GM18519 (cell line): ENCODE measurements at regions not wholly inside any gene's neighbourhood (a gene's known extent, or its start where the extent isn't known, plus 50 kb on each side); places are given as distances from the start of the nearest gene placed in this dataset.

Experiments used
- ATAC-seq: cut with Tn5 transposase; IDR thresholded peaks from one replicate; pipeline ENCODE4 v1.9.1; 2021; ENCODE audit warnings: mild to moderate bottlenecking, moderate library complexity; ENCODE audit not compliant: unreplicated experiment, low FRiP score

DNA sequence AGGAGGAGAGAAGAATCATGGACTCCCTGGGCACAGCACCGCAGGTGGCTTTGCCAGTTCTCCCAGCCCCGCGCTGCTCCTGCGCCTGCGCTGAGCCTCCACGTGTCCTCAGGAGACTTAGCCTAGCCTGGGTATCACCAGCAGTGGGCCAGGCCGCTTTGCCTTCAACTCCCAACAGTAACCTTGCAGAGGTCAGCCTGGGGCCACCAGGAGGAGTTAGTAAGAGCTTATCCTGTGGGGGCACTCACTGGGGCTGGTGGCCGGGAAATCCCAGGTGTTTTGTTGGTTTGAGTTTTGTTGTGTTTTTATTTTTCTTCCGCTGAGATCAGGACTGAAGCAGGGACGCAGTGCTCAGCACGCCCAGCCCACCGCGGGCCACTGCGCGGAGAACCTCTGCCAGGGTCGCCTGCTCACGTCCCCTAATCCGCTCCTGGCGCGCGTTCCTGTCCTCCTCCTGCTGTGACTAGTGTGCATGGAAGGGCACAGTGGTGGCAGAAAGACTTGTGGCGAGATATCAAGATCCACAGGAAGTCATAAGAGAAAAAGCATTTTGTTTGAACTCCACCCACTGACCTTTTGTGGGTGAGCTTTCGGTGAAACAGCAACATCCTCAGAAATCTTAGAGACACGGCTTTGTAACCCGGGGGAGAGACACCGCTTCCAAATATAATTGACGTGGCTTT lies 207.4 kb upstream of the RFC3 start:
- no peak for ATAC-seq

DNA sequence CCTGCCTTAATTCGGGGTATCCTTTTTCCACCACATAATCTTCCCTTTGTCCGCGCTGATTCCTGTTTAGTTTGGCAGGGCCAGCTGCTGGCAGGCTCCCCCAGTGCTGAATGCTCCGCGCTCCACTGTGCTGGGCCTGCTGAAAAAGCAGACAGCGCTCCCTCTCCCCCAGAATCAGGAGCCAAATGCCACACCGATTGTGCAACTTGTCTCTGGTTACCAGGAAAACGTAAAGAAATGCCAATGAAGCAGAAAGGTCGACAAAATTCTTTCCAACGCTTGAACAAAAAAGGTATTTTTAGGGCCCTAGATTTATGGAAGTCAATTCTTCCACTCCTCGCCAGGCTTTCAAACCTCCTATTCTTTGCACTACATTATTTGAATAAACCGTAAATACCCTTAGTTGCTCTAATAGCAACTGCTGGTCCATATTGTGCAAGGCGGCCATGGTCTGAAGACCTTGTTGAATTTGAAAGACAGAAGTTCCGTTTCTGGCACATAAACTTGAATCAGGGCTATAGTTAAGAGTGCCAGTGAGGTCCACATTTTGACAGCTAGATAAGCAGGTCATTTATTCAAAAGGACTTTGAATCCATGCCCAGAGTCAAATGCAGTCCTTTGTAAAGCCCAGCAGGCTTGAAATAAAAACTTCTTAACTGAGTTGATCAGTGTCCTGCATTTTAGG lies 206.7 kb upstream of the RFC3 start:
- no peak for ATAC-seq

DNA sequence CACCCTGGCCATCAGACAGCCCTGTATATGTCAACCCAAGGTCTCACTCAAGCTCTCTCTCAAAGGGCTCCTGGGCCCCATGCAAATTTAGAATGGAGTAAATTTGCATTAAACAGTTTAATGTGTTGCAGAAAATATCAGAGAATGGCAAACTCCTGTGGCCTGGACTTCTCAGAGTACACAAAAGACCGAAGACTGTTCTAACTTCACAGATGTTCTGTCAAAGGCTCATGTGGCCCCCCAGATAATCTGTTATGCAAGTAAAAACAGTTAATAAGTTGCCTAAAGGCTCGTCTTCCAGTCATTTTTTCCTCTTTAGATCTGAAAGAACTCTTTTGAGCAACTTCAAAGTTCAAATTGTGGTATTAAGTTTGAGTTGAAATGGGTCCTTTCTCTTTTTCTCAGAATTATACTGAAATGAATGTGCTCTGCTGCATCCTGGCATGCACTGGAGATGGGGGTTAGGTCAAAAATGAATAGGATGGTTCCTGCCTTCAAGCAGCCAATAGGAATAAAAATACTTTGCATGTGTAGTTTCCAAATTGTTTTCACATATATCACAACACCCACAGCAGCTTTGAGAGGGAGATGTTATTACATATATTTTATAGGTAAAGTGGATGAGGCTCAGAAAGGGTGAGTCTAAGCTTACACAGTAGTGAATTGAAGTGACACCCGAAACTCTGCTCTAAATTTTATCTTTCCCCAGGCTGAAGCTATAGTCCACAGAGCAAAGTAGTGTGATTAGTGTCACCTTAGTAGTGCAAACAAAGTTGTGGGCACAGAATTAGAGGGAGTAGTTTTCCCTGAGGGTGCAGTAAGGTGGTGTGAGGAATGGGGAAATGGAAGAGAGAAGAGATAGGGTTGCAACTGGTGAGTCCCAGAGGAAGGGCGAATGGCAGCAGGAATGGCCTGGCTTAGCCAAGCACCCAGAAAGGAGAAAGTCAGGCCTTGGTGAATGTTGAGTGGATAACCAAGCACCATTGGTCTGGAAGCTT lies 205.0 kb upstream of the RFC3 start:
- peak; percentile 53 for ATAC-seq

DNA sequence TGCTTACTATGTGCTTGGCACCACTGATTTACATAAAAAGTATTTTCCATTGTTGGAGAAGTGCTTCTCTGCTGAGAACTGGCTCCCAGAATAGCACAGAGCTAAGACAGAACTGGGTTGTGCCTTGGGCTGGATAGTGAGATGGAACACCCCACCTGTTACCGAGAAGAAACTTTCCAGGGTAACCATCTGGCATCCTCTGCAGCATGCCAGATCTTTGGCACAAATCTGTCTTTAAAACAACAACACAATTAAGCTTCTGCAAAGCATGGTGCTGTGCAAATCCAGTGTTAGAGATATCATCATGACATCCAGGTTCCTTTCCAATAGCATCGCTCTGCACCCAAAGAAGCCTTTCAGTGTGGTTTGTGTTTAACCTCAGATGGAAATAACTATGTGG lies 202.5 kb upstream of the RFC3 start:
- ATAC-seq = no peak

DNA sequence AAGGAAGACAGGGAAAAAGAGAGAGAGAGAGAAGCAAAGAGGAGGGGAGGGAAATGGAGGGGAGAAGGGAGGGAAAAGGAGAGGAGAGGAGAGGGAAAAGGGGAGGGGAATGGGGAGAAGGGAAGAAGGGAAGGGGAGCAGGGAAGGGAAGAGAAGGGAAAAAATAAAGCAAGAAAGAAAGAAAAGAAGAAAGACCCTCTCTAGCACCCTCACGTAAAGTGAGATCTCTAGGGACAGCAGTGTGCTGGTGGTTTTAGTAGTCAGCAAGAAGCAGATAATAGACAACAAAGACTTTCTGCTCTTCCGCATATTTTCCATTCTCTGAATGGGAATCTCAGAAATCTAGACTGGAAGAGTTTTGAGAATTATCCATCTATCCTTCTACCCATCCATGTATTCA lies 201.8 kb upstream of the RFC3 start:
- no peak for ATAC-seq

DNA sequence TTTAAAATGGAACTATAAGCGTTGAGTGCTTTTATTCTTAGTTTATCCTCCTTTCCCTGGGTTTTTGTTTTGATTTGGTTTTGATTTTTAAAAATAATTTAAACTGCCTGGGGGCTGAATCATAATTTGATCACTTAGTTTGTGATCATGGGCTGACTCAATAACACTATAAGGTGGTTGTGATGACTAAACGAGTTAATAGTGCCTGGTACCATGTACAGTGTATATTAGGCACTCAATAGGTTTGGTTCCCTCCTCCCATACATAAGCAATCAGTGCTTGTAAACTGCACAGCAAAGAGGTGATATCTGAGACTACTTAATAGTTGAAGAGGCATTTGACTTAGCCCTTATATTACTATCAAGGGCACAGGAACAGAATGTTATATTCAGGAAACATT lies 200.9 kb upstream of the RFC3 start:
- ATAC-seq = no peak

DNA sequence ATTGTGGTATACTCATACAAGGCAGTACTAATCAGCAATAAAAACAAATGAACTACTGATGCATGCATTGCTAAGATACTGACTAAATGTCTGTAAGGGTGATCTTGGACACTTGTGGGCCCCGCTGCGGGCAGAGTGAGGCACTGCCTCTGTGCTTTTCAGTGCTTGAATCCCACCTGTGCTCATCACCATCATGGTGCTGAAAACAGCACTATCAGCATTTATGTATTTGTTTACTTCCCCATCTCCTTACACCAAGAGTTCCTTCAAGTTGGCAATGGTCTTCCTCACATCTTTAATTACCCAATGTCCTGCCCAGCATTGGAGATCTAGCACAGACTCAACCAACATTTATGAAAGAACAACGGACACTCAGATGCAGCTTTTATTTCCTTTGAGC lies 193.7 kb upstream of the RFC3 start:
- no peak for ATAC-seq

DNA sequence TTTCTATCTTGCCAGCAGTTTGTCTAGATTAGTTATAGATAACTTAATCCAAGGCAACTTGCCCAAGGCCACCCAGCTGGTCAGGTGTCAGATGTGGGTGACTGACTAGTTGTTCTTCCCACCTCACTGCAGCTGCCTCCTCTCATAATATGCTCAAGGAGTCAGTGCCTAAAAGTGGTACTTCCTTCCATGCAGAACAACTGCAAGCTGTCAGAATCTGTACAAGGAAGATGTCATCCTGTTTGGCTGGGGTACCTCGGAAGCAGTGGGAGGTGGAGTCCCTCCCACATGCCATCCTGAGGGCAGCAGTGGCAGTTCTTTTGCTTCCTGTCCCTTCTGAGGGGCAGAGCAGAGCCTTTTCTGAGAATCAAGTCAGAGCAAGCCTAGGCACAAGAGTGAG lies 193.2 kb upstream of the RFC3 start:
- ATAC-seq = no peak

DNA sequence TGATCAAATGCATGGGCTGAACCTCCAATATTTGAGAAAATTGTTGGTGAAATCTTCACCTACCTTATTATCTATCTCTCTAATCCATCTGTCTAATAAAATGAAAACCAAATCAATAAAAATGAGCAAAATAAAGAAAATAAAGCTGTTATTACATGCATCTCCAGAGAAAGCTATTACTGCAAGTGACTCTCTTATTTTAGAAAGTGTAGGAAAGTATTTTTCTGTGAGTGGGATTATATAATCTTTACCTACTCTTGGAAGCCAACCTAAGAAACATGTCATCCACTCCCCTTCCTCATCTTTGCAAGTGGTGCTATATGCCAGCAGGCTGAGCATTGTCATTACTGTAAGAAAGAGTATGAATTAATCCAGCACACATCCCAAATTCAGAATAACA lies 191.5 kb upstream of the RFC3 start:
- no peak for ATAC-seq

DNA sequence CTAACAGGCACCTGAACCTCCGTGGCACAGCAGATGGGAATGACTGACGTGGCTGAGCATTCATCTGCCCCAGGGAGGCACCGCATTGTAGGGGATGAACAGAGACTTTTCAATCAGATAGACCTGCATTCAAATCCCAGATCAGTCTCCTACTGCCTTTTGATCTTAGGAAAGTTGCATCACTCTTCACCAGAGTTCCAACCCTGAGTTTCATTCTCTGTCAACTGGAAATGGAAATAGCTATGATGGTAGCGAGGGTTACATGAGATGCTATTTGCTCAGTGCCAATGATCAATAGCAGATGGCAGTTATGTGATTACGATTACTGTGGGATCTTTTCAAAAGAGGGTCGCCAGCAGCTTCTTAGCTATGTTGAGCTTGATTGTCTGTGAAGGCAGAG lies 189.3 kb upstream of the RFC3 start:
- ATAC-seq = no peak

DNA sequence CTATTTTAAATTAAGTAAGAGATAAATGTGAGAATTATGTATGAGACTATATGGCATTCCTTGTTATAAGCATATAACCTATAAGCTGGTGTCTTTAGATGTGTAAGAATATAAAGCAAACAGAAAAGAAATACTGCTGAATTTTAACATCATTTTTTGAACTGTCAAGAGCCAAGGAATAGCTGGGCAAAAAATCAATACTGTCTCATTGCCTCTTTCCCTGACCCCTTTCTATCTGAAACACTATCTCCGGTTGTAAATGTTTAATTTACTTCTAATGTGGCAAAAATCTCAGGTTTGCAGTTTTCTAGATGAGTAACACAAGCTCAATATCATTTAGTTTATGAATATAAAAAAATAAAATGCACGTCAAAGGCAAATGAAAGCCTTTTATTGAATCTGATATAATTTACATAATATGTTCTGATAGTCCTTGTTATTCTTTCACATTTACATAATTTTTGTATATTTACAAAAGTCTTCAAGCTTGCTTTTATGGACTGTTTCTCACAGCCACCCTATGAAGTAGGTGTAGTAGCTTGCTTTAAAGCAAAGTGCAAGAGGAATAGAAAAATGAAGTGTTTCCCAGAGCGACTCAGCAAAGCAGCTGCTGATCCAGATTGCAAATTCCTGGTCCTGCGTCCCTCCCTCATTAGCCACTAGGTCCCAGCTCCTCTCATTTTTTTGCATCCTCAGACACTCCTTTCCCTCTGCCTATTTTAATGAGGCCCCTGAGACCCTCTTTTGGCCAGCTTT lies 188.2 kb upstream of the RFC3 start:
- ATAC-seq = no peak

DNA sequence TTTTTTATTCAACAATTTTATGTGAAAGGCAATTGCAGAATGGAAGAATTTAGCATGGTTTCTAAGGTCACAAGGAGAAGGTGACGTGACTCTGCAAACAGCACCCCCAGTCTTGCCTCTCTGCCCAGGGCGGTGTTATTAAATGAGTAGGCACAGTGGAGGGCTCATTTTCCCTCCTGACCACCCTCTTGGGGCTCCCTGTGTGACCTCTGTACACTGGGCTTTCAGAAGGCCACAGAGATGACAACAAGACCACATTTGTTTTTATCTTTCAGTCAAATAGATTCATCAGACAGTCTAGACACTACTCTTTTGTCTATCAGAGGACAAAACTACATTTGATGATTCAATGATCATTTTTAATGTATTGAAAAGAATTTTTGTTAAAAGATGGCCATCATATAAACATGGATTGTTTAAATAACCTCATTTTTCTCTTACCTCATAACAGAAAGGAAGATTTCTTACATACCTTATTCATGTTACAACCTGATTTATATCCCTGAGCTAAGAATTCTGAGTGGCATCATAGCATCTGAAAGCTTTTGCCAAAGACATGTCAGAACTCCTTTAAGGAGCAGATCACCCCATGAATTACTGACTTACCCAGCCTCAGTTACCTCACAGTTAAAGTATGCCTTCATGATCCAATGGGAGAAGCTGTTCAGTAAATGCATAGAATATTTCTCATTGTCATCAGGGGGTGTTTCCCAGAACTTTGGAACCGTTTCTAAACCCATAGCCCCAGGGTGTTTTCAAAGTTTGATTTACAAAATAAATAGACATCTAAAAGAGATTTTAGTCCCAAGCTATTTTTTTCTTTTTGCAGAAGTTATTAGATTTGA lies 184.0 kb upstream of the RFC3 start:
- no peak for ATAC-seq

DNA sequence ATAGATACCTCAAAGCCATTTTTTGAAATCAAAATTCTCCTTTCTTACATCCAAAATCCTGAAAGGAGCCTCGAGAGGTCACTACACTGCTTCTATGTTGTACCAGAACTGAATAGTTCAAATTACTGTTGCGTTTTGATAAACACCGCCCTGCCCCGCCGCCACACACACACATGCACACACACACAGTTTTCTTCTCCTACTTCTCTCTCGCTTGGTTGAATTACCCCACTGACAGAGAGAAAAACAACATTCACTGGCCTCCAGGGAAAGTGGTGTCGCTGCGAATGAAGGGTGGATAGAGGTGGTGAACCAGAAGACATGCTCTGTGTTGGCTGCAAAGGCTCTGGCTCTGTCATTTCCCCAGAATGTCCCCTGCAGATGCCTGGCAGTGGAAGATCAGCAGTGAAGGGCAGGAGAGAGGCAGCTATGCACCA lies 183.4 kb upstream of the RFC3 start:
- ATAC-seq = no peak

DNA sequence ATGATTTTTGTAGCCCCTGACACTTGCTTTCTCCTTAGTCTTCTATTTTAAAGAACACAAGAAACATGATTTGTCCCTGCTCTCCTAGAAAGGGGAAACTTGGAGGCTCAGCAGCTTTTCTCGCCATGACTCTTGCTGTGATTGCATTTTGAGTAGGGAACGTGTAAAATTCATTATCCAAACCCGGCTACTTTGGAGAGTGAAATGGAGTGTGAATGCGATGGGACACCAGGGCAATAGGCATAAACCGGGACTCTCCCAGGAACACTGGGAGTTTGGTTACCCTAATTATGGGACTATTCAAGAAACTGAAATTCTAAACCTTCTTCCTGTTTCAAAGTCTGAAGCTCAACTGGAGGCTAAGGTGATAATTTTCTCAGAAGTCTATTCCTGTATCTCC lies 181.7 kb upstream of the RFC3 start:
- no peak for ATAC-seq

DNA sequence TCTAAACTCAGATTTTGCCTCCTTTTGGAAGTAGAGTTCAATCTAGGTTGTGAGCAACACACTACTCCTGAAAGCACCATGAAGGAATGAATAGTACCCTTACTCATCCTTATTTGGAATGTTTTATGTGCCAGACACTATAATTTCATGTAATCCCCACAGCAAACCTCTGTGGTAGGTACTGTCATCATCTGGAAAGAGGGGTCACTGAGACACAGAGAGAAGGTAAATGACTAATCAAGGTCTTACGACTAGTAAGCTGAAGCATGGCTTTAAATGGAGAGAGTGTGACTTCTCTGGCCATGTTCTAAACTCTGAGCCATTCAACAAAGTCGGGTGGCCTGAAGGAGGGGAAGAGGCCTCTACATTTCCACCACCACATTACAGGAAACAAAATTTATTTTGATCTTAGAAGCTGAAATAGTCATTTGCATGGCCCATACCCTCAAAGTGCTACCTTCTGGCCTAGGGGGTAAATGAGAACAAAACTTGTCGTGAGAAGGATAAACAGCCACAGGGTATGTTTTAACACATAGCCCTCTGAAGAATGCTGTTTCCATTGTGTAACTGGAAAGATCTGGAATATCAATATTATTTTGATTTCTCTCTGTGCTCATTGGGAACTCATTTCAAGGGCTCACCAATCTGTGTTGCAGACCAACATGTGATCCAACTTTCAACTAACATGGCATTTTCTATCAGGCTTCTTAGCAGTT lies 180.8 kb upstream of the RFC3 start:
- no peak for ATAC-seq

DNA sequence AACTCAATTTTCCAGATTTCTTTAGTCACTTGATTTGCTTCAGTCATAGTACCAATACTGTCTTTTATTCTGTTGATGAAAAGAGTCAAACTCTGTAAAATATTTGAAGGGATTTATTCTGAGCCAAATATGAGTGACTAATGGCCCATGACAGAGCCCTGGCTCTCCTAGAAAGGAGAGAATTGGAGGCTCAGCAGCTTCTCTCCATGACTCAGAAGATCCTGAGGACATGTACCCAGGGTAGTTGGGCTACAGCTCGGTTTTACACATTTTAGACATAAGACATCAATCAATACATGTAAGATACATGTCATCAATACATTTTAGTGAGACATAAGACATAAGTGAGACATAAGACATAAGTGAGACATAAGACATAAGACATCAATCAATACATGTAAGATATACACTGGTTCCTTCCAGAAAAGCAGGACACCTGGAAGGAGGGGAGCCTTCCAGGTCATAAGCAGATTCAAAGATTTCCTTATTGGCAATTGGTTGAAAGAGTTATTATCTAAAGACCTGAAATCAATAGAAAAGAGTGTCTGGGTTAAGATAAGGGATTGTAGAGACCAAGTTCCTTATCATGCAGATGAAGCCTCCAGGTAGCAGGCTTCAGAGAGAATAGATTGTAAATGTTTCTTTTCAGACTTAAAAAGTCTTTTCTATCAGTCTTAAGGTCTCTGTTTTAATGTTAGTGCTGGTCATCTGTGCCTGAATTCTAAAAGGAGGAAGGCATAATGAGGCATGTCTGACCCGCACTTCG lies 179.8 kb upstream of the RFC3 start:
- no peak for ATAC-seq

DNA sequence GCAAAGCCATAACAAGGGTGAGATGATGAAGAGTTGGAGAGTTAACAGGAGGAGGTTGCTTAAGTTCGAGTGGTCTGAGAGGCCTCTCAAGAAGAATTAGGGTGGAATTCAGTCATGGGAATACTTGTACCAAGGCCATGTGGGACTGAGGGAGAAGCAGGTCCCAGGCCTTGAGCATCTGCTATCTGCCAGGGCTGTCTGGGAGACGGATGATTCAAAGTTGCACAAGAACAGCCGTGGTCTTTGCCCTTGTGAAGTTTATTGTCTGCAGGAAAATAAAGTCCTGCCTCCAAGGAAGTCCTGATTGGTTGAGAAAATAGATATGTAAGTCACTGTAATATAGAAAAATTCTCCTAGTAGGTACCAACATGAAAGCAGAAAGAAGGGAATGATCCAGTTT lies 178.8 kb upstream of the RFC3 start:
- no peak for ATAC-seq

DNA sequence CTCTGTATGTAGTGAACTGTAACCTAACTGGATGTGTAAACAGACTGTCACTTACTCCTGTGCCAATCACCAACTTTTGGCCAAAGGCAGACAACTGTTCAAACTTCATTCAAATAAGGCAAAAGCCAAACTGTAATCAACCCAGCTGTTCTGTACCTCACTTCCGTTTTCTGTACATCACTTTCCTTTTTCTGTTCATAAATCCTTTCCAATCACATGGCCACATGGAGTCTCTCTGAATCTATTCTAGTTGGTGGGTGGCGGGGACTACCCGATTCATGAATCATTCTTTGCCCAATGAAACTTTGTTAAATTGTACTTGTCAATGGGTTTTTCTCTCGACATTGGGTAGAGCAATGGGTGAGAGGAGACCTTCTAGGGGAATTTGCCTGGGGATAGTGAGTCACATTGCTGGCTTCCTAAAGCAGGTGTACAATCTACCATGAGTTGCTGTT lies 178.3 kb upstream of the RFC3 start:
- no peak for ATAC-seq
